GM20431 (cell line): ENCODE measurements at regions not wholly inside any gene's neighbourhood (a gene's known extent, or its start where the extent isn't known, plus 50 kb on each side); places are given as distances from the start of the nearest gene placed in this dataset.

Experiments used
- in situ Hi-C: fragments of 300-500 bp; cut with MseI, MboI; formaldehyde crosslinking; loops from one replicate; pipeline ENCODE4 v1.15.0; 2020; ENCODE audit warnings: low sequenced_read_pairs; ENCODE audit not compliant: unreplicated experiment

DNA sequence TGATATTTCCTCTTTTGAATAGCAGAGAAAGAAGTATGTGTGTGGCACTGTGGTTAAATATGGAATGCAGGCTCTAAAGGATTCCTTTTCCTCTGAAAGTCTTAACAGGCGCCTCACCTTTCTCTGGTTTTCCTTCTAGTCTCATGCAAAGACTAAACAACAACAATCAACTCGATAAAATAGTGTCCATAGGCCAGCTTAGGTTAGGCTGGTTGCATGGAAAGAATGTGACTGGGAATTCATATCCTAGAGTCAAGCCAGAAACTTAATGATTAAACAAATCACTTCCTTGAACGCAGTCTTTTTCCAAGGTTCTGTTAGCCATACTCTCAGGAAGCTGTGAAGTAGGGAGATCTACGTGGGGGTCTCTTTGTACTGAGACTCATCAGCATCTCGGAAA lies 800.8 kb upstream of the ID2 start:
- in situ Hi-C loops: no loop called here

DNA sequence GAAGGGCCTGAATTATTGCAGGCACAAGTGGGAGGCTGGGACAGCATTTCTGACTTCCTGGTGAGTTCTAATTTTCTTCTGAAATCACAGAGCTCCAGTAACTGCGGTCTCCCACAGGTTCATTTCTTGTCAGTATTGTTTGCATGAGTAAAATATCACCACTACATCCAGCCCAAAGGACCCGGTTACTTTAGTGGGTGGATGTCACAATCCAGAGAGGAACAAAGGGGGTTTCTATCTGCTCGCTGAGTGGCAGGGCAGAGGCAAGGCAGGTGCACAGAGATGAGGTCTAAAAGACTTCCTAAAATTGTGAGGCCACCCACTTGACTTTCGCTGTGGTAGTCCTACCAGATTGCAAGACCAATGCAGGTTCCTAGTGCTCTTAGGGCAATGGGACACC lies 800.4 kb upstream of the ID2 start:
- in situ Hi-C loops: no loop called here

DNA sequence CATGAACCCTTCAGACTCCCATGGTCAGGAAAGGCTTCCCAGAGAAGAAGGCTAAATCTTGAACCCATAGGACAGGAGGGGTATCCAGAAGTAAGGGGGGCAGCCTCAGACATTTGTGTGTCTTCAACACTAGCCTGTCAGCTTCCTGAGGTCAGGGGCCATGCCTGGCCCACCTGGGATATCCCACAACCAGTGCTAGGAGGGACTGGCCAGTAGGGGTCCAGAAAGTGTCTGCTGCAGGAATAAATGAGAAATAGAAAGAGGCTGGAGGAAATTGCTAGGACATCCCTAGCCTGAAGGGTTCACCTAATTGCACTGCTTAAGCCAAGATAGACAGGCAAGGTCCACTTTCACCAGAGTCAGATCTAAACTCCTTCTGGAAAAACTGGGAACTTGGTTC lies 799.6 kb upstream of the ID2 start:
- in situ Hi-C loops: no loop called here

DNA sequence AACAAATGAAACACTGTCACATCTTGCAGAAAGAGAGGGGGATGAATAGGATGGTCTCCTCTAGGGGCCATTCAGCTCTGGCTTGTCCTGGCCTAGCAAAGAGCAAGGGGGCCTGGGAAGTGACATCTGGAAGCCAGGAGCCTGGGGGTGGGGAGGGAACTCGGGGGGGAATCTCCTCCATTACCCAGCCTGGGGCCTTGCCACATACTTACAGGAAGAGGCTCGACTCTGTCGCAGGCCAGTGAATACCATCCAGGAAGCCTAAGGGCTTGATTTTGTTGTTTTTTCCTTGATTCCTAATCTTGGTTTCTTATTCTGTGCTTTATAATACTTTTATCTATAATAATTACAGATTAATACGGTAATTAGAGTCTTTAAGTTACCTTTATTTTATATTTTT lies 797.5 kb upstream of the ID2 start:
- in situ Hi-C loops: no loop called here

DNA sequence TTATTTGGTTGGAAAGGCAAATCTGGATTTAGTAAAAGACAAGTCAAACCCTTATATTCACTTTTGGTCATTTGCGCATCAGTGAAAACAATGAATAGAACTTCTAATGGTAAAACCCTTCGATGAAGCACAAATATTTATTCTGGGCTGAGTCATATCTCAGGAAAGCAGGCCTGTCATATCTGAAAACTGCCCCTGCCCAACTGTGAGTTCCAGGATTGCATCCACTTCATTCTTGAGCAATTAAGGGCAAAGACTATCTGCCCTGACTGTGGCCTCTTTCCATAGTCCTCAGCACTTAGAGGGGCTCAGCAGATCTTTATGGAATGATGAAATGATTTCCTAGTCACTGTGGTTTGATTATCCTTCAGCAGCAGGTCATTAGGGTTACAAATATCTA lies 795.2 kb upstream of the ID2 start:
- in situ Hi-C loops: no loop called here

DNA sequence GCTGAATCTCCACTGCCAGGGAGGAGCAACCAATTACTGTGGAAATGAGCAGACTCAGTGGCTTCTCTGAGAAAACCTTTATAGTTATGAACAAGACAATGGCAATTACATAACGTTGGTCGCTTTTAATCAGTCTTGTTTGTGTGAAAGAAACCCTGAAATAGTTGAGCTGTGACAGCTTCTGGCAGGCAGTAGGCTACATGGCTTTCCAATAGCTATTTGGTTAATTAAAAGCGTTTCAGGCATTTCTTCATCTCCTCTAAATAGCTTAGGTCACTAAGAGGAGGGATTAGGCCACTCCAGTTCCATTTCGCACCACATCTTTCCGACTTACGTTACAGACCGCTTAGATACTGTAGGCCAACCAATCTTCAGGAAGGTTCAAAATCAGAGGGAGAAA lies 794.4 kb upstream of the ID2 start:
- in situ Hi-C loops: no loop called here

DNA sequence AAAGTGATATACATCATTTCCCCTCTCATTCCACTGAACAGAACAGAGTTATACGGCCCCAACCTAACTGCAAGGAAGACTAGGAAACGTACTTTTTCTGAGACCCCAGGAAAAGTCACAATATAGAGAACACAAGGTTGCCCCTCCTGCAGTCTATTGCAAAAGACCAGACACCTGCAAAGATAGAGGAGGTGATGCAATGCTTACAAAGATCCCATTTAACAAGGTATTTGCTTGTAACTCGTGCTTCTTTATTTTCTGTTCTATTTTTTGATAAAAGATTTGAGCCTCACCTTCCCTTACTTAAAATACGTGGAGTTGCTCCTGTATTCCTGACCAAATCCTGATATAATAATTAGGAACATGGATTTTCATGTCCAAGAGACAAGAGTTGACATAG lies 793.0 kb upstream of the ID2 start:
- in situ Hi-C loops: no loop called here

DNA sequence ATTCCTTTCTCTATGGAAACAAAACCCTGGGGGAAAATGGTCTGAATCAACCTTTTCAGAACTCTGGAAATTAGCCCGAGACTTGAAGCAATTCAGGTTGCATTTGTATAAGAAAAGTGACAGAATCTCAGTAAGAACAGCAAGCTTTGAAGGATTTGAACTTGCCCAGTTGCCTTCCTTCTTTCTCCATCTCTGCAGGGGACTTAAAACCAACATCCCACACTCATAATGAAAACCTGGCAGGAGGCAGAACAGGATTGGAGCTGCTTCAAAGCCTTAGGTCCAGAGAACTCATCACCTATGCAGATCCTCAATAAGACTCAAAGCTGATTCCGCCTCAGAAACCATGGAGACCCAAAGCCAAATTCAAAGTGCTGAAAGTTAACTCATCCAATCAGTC lies 790.5 kb upstream of the ID2 start:
- in situ Hi-C loops: no loop called here

DNA sequence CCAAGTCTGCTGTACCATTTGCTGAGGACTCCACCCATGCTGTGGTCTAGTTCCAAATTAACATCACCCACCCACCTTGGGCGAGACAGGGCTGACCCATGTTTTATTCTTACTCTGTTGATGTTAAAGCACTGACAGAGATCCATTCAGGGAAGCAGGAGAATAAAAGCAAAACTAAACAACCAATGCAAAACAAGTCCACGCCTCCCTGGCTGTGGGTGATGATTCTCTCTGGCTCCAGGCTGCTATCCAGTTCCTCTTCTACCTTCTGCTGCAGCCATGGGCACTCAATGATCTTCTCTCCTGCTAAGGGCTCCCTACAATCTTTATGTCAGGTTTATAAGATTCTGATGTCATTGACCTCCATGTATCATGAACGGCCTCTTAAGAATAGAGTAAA lies 786.6 kb upstream of the ID2 start:
- in situ Hi-C loops: no loop called here

DNA sequence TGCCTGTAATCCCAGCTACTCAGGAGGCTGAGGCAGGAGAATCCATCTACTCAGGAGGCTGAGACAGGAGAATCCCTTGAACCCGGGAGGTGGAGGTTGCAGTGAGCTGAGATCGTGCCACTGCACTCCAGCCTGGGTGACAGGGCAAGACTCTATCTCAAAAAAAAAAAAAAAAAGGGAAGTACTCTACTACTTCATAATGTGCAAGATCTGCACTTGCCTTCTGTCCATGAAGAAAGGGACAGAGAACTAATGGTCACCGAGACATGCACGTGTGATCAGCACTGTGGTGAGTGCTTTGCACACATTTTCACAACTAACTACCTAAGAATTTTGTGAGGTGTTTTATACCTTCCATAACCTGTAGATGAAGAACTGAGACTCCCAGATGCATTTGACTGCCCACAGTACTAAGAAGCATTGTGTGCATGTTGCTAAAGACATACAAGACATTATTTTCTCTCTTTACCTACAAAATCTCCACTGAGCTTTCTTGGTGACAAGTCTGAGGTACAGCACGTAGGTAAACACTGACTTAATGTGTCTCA lies 784.8 kb upstream of the ID2 start:
- in situ Hi-C loops: no loop called here

DNA sequence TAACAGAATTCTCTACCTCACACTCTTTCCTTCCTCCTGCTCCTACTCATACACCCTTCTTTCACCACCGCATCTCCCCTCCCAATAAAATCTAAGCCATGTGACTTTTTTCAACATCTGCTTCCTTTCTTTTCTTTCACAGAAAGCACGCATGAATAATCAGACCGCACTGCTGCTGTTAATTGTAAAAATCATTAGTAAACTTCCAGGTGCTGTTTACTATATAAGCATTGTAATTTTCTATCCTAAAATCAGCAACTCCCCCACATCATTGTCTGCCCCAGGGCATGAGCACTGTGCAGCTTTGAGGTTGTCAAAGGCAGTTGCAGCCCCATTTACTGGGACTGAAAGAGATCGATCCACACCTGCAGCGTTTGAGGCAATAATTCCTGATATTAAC lies 782.6 kb upstream of the ID2 start:
- in situ Hi-C loops: no loop called here

DNA sequence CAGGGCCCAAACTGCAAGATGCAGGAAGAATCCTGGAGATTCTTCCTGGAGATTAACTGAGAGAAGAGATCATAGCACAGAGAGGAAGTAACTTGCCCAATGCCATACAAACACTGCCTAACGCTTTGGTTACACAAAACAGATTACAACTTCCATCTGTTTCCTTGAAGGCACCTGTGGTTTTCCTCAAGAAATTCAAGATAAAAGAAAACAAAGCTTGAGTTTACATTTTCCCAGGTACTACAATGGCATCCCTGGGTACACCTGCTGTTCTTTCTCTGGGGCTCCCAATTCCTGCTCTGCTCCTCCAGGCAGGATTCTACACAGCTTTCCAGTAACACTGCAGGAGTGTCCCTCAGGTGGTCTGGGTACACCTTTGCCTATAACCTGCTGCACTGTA lies 781.9 kb upstream of the ID2 start:
- in situ Hi-C loops: no loop called here

DNA sequence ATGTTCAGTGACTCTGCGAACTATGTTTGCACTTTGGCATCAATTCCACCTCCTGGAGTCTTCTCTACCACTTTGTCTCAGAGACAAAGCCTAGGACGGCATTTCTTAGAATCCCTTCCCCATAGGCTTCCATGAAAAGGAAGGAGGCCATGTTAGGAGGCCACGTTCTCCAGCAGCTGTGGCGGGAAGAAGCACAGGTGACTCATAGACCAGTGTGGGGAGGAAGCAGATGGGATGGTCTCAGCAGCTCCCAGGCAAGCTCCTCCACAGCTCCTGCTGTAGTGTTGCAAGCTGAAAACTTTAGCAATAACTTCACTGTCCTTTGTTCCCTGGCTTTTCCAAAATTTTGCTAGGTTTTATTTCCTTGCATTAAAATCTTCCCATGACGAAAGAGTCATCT lies 781.3 kb upstream of the ID2 start:
- in situ Hi-C loops: no loop called here

DNA sequence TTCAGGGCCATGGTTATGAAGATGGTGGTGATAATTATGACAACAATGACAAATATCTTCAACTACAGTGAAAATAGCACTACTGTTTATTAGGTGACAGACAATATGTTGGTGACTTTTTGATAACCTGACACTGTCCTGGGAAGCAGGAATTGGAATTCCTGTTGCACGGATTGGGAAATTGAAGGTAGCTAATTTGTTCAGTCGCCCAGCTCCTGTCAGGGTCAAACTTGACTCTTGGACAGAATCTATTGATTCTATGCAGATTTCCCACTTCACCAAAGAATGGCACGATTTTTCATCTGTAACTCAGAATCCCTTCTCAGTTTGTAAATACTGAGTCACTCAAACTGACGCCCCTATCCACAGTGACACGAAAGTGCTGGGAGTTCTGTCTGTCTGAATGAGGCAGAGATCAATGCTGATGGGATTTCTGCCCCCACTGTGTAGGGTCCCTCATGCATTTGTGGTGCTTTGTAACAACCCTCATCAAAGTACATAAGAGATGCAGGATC lies 779.5 kb upstream of the ID2 start:
- in situ Hi-C loops: no loop called here

DNA sequence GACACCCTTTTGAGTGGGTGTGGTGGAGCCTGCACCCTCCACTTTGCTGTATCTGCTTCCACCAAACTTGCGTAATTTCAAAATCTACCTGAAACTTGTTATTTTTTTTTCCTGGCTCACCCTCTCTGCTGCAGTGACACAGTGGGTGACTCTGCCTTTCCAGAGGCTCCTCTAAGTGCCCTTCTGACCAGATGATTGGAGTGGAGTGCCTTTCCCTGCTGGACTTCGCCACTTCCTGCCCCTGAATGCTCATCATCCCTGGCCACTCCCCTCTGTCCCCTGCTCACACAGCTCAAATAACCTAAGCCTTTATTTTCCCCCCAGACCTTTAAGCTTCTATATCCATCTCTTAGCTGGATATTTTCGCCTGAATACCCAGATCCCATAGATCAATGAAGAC lies 777.5 kb upstream of the ID2 start:
- in situ Hi-C loops: no loop called here

DNA sequence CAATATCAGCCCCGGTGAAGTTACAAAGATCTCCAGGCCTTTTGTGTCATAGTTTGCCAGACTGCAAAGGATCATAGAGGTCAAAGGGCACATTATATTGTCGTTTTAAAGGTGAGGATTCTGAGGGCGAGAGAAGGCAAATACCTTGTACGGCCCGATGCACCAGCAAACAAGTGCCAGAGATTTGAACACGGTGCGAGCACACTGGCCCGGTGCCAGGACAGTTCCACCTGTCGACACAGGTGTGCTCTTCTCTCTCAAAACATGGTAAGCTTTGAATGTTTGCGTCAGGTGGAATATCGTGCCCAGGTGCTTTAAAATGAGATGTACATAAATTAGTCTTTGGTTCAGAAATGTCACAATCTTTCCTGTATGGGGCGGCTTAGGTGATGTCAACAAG lies 776.1 kb upstream of the ID2 start:
- in situ Hi-C loops: no loop called here

DNA sequence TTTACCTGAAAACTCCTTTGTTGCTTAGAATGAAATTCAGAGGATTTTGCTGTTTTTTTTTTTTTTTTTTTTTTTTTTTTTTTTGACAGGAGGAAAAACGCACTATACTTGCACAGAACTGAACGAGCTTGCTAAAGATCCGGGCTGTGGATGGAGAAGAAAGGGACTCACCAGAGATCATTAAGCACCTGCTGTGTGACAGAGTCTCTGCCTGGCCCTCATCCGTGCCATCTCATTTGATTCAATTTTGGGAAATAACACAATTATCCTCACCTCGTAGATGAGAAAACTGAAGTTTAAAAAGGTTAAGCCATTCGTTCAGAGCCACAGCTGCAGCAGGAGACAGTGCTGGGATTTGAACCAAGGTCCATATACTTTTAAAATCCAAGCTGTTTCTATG lies 775.4 kb upstream of the ID2 start:
- in situ Hi-C loops: no loop called here

DNA sequence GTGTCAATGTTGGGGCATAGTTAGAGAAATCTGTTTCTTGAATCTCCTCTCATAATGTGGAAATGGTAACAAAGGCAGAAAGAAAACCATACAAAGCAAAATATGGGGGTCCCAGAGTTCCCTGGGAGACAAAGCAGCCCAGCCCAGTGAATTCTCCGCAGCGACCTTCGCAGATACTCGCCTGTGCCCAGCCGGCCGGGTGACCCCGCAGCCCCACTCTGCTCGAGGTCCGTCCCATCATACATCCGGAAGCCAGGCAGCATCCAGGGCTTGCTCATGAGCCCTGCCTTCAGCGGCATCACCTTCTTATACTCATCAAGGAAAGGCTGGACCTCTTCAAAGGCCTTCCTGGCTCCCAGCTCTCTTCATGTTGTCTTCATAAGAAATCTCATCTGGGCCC lies 774.8 kb upstream of the ID2 start:
- in situ Hi-C loops: no loop called here

DNA sequence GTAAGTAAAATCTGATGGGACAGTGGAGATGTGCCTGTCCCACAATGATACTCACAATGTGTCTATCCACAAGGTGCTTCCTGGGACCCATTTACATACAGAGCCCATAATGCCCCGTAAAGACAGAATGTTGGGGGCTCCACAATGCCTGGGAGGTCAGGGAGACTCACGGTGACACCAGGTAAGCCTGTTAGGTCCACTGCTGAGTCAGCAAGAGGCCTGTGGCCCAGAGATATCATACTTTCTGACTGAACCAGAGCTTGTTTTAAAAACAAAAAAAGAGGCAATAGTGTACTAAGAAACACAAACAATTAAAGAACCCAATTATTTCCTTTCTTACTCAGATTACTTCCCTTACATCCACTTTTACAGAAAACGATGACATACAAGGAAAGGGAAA lies 771.1 kb upstream of the ID2 start:
- in situ Hi-C loops: no loop called here

DNA sequence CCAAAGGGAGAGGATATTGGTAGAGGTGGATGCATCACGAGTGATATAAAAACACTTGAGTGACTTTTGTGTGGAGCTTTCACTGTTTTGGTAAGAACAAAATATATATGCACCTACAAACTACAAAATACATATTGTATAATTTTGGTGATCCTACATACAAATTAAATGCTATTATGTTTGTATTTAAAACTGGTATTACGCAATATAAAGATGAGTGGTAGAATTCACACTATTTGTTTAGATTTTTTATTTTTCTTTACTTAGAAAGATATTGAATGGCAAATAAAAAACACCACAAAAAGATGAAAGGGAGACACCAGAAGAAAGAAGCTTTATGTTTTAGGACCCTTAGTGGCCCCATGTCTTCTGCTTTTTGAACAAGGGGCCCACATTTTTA lies 770.7 kb upstream of the ID2 start:
- in situ Hi-C loops: no loop called here

DNA sequence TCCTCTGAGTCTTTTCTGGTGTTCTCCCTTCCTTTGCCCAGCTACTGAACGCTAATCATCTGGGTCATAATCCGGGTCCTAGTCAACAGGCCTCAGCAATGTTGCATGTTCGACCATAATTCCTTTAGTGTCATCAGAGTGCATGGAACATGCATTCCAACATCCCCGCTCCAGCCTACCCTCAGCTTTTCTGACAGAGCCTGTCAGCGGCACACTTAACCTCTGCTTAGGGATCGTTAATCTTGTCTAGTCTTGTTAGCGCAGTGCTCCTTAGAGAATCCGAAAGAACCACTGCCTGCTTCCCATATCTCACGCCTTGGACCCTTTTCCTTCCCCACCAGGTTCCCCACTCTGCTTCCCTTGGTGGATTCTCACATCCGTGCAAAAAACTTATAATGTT lies 767.9 kb upstream of the ID2 start:
- in situ Hi-C loops: no loop called here

DNA sequence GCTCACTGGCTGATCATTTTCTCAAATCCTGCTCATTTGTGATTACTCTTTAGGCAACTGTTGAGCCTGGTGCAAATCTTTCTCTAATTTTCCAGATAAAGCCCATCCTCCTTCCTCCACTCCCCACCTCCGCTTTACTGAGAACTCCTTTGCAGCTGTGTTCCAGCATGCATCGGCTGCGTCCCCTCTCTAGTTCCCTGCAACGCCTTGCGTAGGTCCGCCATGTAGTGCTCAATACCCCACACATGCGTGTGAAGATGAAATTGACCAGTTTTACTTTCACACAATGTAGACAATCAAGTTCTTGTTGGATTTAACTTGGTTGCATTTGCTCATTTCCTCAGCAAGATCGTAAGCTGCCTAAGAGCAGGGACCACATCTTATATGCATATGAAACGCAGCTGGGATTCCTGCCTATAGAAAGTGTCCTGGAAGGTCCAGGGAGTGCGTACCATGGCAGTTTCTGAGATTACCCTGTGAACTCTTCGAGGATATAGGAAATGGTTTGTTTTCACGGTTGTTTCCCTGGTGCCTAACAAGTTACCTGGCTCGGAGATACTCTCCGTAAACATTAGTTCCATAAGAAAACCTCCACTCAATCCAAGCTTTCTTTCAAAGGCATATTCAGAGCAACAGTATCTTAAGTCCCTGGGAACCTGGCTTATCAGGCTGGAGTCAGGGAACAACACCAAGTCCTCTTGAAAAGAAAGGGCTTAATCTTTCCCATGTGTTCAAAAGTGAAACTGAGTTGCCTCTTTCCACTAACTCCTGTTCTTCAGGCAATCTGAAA lies 766.4 kb upstream of the ID2 start:
- in situ Hi-C loops: no loop called here
